ENCODE measurements at regions not wholly inside any gene's neighbourhood (a gene's known extent, or its start where the extent isn't known, plus 50 kb on each side); places are given as distances from the start of the nearest gene placed in this dataset.
A peak's percentile ranks its signal among the peaks of the same experiment; 100 is the strongest.
"Not testable (repeated sequence)": the region's sequence is repeated elsewhere in the genome, so short reads cannot be mapped to it uniquely, and the experiment has no call there.

- no peak for DNase-seq
Observed at GRCh38 chr4:71081192-71081591, 87.7 kb downstream of the DCK start.

- no peak for DNase-seq
Observed at GRCh38 chr4:71093745-71094144, 100.3 kb downstream of the DCK start.

GRCh38 chr4:71094201-71094600, 100.8 kb downstream of the DCK start:
- DNase-seq: no peak

- DNase-seq: no peak
Observed at GRCh38 chr4:71095141-71095540, 101.7 kb downstream of the DCK start.

GRCh38 chr4:71095545-71095944, 102.1 kb downstream of the DCK start:
- DNase-seq: no peak

- no peak for DNase-seq
Observed at GRCh38 chr4:71107726-71108125, 114.3 kb downstream of the DCK start.

GRCh38 chr4:71110499-71110898, 117.0 kb downstream of the DCK start:
- DNase-seq: peak; percentile 73

- DNase-seq: not testable (repeated sequence)
Observed at GRCh38 chr4:71111133-71111532, 117.7 kb downstream of the DCK start.

GRCh38 chr4:71113294-71113693, 119.8 kb downstream of the DCK start:
- DNase-seq: no peak

GRCh38 chr4:71120831-71121524, 127.5 kb downstream of the DCK start:
- no peak for DNase-seq

GRCh38 chr4:71123951-71124350, 130.5 kb downstream of the DCK start:
- DNase-seq: no peak

- no peak for DNase-seq
Observed at GRCh38 chr4:71125137-71125536, 131.7 kb downstream of the DCK start.

- no peak for DNase-seq
Observed at GRCh38 chr4:71126719-71127118, 133.3 kb downstream of the DCK start.

GRCh38 chr4:71130827-71131603, 137.6 kb downstream of the DCK start:
- DNase-seq: no peak

- no peak for DNase-seq
Observed at GRCh38 chr4:71132486-71132885, 139.0 kb downstream of the DCK start.

GRCh38 chr4:71133491-71133890, 140.0 kb downstream of the DCK start:
- DNase-seq: no peak

- DNase-seq: no peak
Observed at GRCh38 chr4:71136071-71136470, 142.6 kb downstream of the DCK start.

- no peak for DNase-seq
Observed at GRCh38 chr4:71138007-71138615, 144.7 kb downstream of the DCK start.

GRCh38 chr4:71140563-71140962, 147.1 kb downstream of the DCK start:
- no peak for DNase-seq

- DNase-seq: no peak
Observed at GRCh38 chr4:71141125-71141524, 147.7 kb downstream of the DCK start.

GRCh38 chr4:71147261-71147660, 153.8 kb downstream of the DCK start:
- DNase-seq: no peak

- no peak for DNase-seq
Observed at GRCh38 chr4:71148545-71148944, 155.1 kb downstream of the DCK start.

- DNase-seq: no peak
Observed at GRCh38 chr4:71151054-71151453, 157.6 kb downstream of the DCK start.

GRCh38 chr4:71156616-71157015, 163.2 kb downstream of the DCK start:
- DNase-seq: no peak

Measured in NCI-H748 treated with DMSO at 0.1 percent for 48 hours (cell line).